Trophoblast cell (in vitro differentiated cells and primary cell): ENCODE measurements at regions not wholly inside any gene's neighbourhood (a gene's known extent, or its start where the extent isn't known, plus 50 kb on each side); places are given as distances from the start of the nearest gene placed in this dataset.

Experiments
- DNase-seq, 2 donors: peaks; one replicate each; pipeline ENCODE4 v3.0.0-alpha.2; 2016
- H2AFZ ChIP-seq: 2 replicates; pipeline ENCODE4 v1.6.1; 2013; ENCODE audit warnings: low read length, moderate library complexity, mild to moderate bottlenecking; ENCODE audit not compliant: insufficient read depth, poor library complexity
- H2AK5ac ChIP-seq: 2 replicates; pipeline ENCODE4 v1.6.1; 2013; ENCODE audit warnings: mild to moderate bottlenecking, low read length
- H2BK120ac ChIP-seq: 2 replicates; pipeline ENCODE4 v1.6.1; 2013; ENCODE audit warnings: low read length, mild to moderate bottlenecking, moderate library complexity; ENCODE audit not compliant: insufficient read depth, poor library complexity
- H2BK12ac ChIP-seq: 2 replicates; pipeline ENCODE4 v1.6.1; 2013; ENCODE audit warnings: mild to moderate bottlenecking, low read length, moderate library complexity
- H2BK5ac ChIP-seq: 2 replicates; pipeline ENCODE4 v1.6.1; 2013; ENCODE audit warnings: low read length, low read depth, moderate library complexity, mild to moderate bottlenecking; ENCODE audit not compliant: poor library complexity
- H3K14ac ChIP-seq: 2 replicates; pipeline ENCODE4 v1.6.1; 2013; ENCODE audit warnings: mild to moderate bottlenecking, low read length
- H3K18ac ChIP-seq: 2 replicates; pipeline ENCODE4 v1.6.1; 2013; ENCODE audit warnings: mild to moderate bottlenecking, low read length
- H3K23ac ChIP-seq: 2 replicates; pipeline ENCODE4 v1.6.1; 2013; ENCODE audit warnings: low read length
- H3K27ac ChIP-seq: 2 replicates; pipeline ENCODE4 v1.5.1; 2013; ENCODE audit warnings: low read depth, mild to moderate bottlenecking, inconsistent platforms, low read length, moderate library complexity
- H3K27me3 ChIP-seq: 2 replicates; pipeline ENCODE4 v1.6.1; 2013; ENCODE audit warnings: inconsistent platforms, mild to moderate bottlenecking, low read length, moderate library complexity; ENCODE audit not compliant: insufficient read depth
- H3K36me3 ChIP-seq, 2 experiments: 1 replicate in 1 of 2; 2 replicates in 1 of 2; pipeline ENCODE4 v1.6.1; 2013; ENCODE audit warnings: low read length in 2 of 2, mild to moderate bottlenecking in 2 of 2, moderate library complexity in 1 of 2; ENCODE audit not compliant: insufficient read depth in 2 of 2, control insufficient read depth in 1 of 2
- H3K4ac ChIP-seq: 2 replicates; pipeline ENCODE4 v1.6.1; 2013; ENCODE audit warnings: low read depth, mild to moderate bottlenecking, low read length, moderate library complexity
- H3K4me1 ChIP-seq, 2 experiments: 1 replicate in 1 of 2; 2 replicates in 1 of 2; pipeline ENCODE4 v1.6.1; 2013; ENCODE audit warnings: low read length in 2 of 2, mild to moderate bottlenecking in 2 of 2, moderate library complexity in 1 of 2; ENCODE audit not compliant: insufficient read depth in 2 of 2, control insufficient read depth in 1 of 2
- H3K4me2 ChIP-seq: 2 replicates; pipeline ENCODE4 v1.6.1; 2013; ENCODE audit warnings: inconsistent platforms, mild to moderate bottlenecking, low read length, moderate library complexity
- H3K4me3 ChIP-seq: 2 replicates; pipeline ENCODE4 v1.5.1; 2013; ENCODE audit warnings: mild to moderate bottlenecking, low read depth, low read length, inconsistent platforms
- H3K79me1 ChIP-seq: one replicate; pipeline ENCODE4 v1.6.1; 2013; ENCODE audit warnings: low read length
- H3K79me2 ChIP-seq: 2 replicates; pipeline ENCODE4 v1.6.1; 2013; ENCODE audit warnings: low read length, mild to moderate bottlenecking; ENCODE audit not compliant: control insufficient read depth, insufficient read depth, poor library complexity
- H3K9ac ChIP-seq: 2 replicates; pipeline ENCODE4 v1.6.1; 2013; ENCODE audit warnings: mild to moderate bottlenecking, low read length
- H3K9me3 ChIP-seq: 2 replicates; pipeline ENCODE4 v1.6.1; 2013; ENCODE audit warnings: low read depth, mild to moderate bottlenecking, control low read depth, inconsistent platforms, low read length; ENCODE audit not compliant: insufficient read depth
- H4K12ac ChIP-seq: 2 replicates; pipeline ENCODE4 v1.6.1; 2013; ENCODE audit warnings: low read depth, mild to moderate bottlenecking, low read length, moderate library complexity
- H4K8ac ChIP-seq: 2 replicates; pipeline ENCODE4 v1.6.1; 2013; ENCODE audit warnings: low read depth, mild to moderate bottlenecking, low read length, moderate library complexity
- H4K91ac ChIP-seq: one replicate; pipeline ENCODE4 v1.6.1; 2013; ENCODE audit warnings: low read depth, mild to moderate bottlenecking, low read length, moderate library complexity
- WGBS: extraction: QIAGEN DNeasy Blood & Tissue Kit; methylation state at CpG from one replicate; pipeline ENCODE4 v1.1.7; 2013; ENCODE audit warnings: missing lambda C conversion rate; ENCODE audit not compliant: insufficient read length, insufficient coverage; ENCODE audit errors: extremely low coverage; 5-methylcytosine and 5-hydroxymethylcytosine counted together

GRCh38 chr1:238501290-238501689 lies 610.6 kb upstream of the ZP4 start:
- Histone ChIP-seq H2AK5ac (no peak overlapping the region), H4K8ac (no peak overlapping the region), H3K23ac (no peak overlapping the region), H3K14ac (no peak overlapping the region), H3K27ac (no peak overlapping the region), H3K18ac (no peak overlapping the region), H3K9ac (no peak overlapping the region), H4K91ac (no peak overlapping the region), H3K36me3 (no peaks in the 10 kb centered on the region), H3K9me3 (no peaks in the 10 kb centered on the region), H3K79me2 (no peaks in the 10 kb centered on the region), H3K4me2 (no peak overlapping the region), H2AFZ (no peak overlapping the region), H3K4me1 (no peaks in the 10 kb centered on the region), H3K4me3 (no peak overlapping the region), H3K27me3 (no peaks in the 10 kb centered on the region), H4K12ac (no peak overlapping the region), H3K4ac (no peak overlapping the region), H3K79me1 (no peaks in the 10 kb centered on the region), H2BK5ac (no peak overlapping the region), H2BK12ac (no peak overlapping the region), H2BK120ac (no peak overlapping the region)
- no CpG with 5 or more reads among the region's 3 CpGs for WGBS
- DNase-seq: no peak

- Histone ChIP-seq H4K12ac (no peak overlapping the region), H3K18ac (no peak overlapping the region), H3K9ac (no peak overlapping the region), H3K4me3 (no peak overlapping the region), H2AFZ (no peak overlapping the region), H4K8ac (no peak overlapping the region), H3K79me2 (no peaks in the 10 kb centered on the region), H3K9me3 (no peaks in the 10 kb centered on the region), H3K79me1 (no peaks in the 10 kb centered on the region), H3K23ac (no peak overlapping the region), H2AK5ac (no peak overlapping the region), H4K91ac (no peak overlapping the region), H3K14ac (no peak overlapping the region), H3K27ac (no peak overlapping the region), H2BK120ac (no peak overlapping the region), H3K27me3 (no peaks in the 10 kb centered on the region), H2BK12ac (no peak overlapping the region), H2BK5ac (no peak overlapping the region), H3K36me3 (no peaks in the 10 kb centered on the region), H3K4ac (no peak overlapping the region), H3K4me1 (no peaks in the 10 kb centered on the region), H3K4me2 (no peak overlapping the region)
- no peak for DNase-seq
- no CpG with 5 or more reads among the region's 5 CpGs for WGBS
These were observed 608.3 kb upstream of the ZP4 start for GRCh38 chr1:238499021-238499420.

DNA sequence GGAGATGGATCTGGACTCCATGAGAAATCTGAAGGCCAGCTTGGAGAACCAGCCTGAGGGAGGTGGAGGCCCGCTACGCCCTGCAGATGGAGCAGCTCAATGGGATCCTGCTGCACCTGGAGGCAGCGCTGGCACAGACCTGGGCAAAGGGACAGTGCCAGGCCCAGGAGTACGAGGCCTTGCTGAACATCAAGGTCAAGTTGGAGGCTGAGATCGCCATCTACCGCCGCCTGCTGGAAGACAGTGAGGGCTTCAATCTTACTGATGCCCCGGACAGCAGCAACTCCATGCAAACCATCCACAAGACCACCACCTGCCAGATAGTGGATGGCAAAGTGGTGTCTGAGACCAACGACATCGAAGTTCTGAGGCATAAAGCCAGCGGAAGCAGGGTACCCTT lies 601.5 kb upstream of the ZP4 start:
- Histone ChIP-seq H2BK5ac (no peak overlapping the region), H2AK5ac (no peak overlapping the region), H3K27me3 (no peaks in the 10 kb centered on the region), H3K36me3 (no peaks in the 10 kb centered on the region), H3K18ac (no peak overlapping the region), H3K79me1 (no peaks in the 10 kb centered on the region), H3K4ac (no peak overlapping the region), H3K4me2 (no peak overlapping the region), H4K12ac (no peak overlapping the region), H3K4me1 (no peaks in the 10 kb centered on the region), H3K79me2 (no peaks in the 10 kb centered on the region), H2BK12ac (no peak overlapping the region), H3K4me3 (peak overlapping the region; percentile 12), H3K9me3 (peaks cover 1% of the 10 kb centered on the region), H3K23ac (no peak overlapping the region), H4K91ac (no peak overlapping the region), H3K27ac (no peak overlapping the region), H2AFZ (no peak overlapping the region), H2BK120ac (no peak overlapping the region), H4K8ac (no peak overlapping the region), H3K14ac (no peak overlapping the region), H3K9ac (no peak overlapping the region)
- no peak for DNase-seq
- no CpG with 5 or more reads among the region's 11 CpGs for WGBS

DNA sequence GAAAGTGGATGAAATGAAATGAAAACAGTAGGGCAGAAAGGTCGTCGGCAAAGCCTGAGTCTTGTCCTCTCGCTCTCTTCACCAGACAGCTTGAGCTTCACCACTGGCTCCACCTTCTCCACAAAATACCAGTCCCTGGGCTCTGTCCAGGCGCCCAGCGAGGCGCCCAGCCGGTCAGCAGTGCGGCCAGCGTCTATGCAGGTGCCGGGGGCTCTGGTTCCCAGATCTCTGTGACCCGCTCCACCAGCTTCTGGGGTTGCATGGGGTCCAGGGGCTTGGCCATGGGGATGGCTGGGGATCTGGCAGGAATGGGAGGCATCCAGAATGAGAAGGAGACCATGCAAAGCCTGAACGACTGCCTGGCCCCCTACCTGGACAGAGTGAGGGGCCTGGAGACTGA lies 600.5 kb upstream of the ZP4 start:
- no peak overlapping the region for H3K14ac ChIP-seq
- no peak overlapping the region for H3K27ac ChIP-seq
- H3K9ac ChIP-seq: no peak overlapping the region
- no peak overlapping the region for H2AFZ ChIP-seq
- no peak overlapping the region for H3K4me2 ChIP-seq
- no peaks in the 10 kb centered on the region for H3K79me1 ChIP-seq
- no peak overlapping the region for H2BK120ac ChIP-seq
- H3K9me3 ChIP-seq: peaks cover 1% of the 10 kb centered on the region
- H2AK5ac ChIP-seq: no peak overlapping the region
- no peak overlapping the region for H4K91ac ChIP-seq
- H3K4me1 ChIP-seq: no peaks in the 10 kb centered on the region
- H3K18ac ChIP-seq: no peak overlapping the region
- no peak overlapping the region for H3K23ac ChIP-seq
- DNase-seq: no peak
- H3K4ac ChIP-seq: no peak overlapping the region
- no peak overlapping the region for H4K8ac ChIP-seq
- no peak overlapping the region for H2BK5ac ChIP-seq
- no peaks in the 10 kb centered on the region for H3K79me2 ChIP-seq
- no peaks in the 10 kb centered on the region for H3K36me3 ChIP-seq
- H3K4me3 ChIP-seq: no peak overlapping the region
- H3K27me3 ChIP-seq: no peaks in the 10 kb centered on the region
- no CpG with 5 or more reads among the region's 12 CpGs for WGBS
- H4K12ac ChIP-seq: no peak overlapping the region
- no peak overlapping the region for H2BK12ac ChIP-seq
